ENCODE measurements at regions not wholly inside any gene's neighbourhood (a gene's known extent, or its start where the extent isn't known, plus 50 kb on each side); places are given as distances from the start of the nearest gene placed in this dataset.

DNA sequence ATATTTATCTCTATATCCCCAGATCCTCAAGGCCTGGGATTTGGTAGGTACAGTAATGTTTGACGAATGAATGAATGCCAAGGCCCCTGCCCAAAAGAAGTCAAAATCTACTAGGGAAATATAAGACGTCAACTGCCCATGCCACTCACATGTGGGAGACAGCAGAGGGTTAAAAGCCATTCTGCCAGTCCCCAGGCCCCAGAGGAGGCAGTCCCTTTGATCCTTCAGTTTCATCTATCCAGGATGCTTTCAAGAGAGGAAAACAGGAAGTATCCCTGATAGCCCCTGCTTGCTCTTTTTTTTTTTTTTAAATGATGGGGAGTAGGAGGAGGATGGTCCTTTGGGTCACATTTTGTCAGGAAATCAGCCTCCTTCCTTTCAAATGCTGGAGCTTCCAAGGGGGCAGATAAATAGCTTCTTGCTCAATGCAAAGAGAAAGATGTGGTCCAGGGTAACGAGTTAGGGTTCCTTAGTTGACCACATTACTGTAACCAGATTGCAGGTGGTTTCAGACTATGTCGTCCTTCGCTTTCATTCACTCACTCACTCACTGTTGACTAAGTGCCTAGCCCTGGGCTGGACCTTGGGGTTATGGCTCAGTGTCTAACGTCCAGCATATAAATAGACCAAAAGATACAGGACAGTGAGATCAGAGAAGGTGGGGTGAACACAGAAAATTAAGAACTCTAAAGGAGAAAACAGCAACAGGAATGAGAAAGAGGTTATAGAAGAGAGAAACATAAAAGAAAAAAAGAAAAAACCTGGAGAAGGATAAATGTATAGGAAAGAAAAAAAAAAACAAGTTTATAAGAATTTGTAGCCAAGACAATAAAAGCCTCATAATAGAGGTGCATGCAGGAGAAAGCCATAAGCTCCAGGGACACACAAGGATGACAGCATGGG is 64.6 kb upstream of the PIM1 start:
- DNase-seq (ENCODE audit: low read depth), result no peak

DNA sequence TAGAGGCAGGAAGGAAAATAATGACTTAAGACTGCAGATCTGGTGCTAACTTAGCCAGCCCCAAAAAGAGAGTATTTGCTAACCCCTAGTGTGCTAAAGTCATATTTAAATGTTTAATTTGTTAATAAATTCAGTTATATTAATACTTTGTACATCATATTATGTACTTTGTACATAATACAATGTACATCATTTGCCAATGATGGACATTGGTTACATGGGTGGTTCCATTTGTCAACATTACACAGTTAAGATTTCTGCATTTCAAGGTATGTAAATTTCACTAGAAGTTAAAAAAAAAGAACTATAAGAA is 63.9 kb upstream of the PIM1 start:
- DNase-seq (ENCODE audit: low read depth), result no peak

DNA sequence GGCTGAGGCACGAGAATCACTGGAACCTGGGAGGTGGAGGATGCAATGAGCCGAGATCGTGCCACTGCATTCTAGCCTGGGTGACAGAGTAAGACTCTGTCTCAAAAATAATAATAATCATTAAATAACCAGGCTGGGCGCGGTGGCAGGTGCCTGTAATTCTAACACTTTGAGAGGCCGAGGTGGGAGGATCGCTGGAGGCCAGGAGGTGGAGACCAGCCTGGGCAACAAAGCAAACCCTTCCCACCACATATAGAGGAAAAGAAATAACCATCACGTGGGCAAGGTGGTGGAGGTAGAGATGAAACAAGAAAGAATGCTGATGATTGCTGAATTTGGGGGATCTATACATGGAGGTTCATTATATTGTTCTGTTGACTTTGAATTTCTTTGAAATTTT is 63.4 kb upstream of the PIM1 start:
- DNase-seq (ENCODE audit: low read depth), result no peak

DNA sequence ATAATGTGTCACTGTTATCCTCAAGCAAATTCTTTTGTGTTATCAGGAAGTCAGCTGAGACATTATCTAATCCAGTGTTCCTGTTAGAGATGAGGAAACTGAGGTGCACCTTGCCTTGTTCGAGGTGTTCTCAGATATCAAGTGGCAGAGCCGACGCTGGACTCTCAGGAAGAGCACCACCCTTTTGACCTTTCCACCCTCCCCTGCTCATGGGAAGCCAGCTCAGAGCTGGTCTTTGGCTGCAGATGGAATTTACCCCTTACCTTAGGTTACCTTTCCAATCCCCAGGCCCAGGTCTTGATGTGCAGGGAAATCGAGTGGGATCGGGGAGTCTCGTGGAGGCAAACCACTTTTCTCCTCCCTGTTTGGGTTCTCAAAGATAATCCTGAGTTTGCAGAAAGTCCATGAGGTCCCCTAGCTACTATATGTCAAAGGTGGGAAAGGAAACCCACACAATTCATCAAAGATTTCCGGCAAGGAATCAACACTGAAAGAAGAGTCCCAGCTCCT is 62.9 kb upstream of the PIM1 start:
- no peak for DNase-seq (ENCODE audit: low read depth)

DNA sequence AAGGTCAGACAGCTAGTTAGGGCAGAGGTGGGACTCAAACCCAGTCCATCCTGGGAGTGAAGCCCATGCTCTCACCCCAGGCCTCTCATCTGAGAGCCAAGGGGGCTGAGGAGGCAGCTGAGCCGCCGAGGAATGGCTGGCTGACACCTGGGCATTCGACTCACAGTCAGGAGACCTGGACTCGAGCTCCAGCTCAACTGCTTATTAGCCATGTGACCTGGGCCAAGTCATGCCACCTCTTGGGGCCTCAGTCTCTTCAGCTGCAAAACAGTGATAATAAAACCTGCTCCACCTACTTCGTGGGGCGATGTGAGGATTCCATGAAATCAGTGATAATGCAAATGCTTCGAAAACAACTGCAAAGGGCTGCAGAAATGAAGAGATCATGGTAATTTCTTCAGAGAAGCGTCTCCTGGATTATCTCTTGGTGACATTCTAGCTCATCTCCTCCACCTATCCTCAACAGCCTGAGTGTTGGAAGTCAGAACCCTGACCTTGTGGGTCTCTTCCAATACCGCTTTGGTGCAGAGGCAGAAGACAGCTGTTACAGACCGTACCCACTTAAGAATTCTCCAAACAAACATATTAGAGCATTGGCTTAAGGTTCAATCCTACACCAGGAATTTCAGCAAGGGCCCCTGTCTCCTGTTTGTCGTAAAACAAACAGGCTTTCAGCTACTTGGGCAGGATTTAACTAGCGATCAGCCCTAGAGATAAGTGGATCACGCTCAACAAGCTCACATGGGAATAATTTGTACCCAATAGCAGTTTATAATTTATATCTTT is 60.0 kb upstream of the PIM1 start:
- no peak for DNase-seq (ENCODE audit: low read depth)

DNA sequence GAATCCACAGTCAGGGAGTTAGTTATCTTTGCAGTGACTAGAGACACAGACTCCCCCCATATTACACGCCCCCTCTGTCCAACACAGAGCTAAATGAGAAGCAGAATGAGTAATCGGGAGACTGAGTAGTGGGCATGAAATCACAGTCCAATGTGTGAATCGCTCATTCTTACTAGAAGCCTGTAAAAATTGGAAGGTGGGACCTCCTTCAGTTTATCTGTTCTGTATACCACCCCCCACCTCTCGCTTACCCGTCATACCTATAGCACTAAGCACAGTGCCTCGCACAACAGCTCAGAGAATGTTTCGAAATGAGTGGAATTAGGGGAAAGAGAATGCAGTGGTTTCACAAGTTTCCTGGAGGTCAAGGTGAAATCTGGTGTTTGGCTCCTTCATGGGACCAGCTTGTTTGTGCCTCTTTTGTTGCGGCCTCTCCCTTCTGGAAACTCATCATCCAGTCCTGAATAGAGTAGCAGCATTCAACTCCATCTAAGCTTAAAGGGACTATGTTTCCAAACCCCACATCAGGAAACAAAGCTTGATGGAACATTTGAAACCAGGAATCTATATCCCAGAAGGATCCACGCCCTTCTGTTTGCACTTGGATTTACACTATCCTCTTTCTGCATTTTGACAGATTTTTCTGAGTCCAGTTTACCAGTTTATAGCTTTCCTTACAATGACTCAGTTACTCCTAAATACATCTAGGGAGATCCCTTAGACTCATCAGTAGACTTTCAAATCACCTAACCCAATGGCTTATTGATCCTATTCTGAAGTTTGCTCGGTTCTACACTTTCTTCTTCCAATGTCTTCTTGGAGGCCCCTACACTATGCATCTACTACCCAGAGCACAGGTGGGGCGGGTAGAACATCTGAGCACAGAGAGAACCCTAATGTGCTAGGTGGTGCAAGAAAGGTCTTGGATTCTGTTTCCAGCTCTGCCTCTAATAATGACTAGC is 59.2 kb upstream of the PIM1 start:
- DNase-seq (ENCODE audit: low read depth), result no peak

DNA sequence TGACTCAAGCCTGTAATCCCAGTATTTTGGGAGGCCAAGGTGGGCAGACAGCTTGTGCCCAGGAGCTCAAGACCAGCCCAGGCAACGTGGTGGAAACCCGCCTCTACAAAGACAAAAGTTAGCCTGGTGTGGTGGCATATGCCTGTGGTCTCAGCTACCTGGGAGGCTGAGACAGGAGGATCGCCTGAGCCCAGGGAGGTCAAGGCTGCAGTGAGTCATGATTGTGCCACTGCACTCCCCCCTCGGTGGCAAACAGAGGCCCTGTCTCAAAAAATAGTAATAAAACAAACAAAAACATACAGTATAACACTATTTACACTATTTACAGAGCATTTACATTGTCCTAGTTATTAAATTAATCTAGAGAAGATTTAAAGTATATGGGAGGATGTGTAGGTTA is 56.0 kb upstream of the PIM1 start:
- no peak for DNase-seq (ENCODE audit: low read depth)

DNA sequence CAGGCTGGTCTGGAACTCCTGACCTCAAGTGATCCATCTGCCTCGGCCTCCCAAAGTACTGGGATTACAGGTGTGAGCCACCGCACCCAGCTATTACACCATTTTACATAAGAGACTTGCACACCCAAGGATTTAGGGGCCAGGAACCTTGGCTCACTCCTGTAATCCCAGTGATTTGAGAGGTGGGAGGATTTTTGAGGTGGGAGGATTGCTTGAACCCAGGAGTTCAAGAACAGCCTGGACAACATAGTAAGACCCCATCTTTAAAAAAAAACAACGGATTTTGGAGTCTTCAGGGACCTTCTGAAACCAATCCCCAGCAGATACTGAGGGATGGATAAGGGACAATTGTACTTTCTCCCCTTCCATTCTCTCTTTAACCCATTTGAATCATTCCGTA is 55.3 kb upstream of the PIM1 start:
- no peak for DNase-seq (ENCODE audit: low read depth)

DNA sequence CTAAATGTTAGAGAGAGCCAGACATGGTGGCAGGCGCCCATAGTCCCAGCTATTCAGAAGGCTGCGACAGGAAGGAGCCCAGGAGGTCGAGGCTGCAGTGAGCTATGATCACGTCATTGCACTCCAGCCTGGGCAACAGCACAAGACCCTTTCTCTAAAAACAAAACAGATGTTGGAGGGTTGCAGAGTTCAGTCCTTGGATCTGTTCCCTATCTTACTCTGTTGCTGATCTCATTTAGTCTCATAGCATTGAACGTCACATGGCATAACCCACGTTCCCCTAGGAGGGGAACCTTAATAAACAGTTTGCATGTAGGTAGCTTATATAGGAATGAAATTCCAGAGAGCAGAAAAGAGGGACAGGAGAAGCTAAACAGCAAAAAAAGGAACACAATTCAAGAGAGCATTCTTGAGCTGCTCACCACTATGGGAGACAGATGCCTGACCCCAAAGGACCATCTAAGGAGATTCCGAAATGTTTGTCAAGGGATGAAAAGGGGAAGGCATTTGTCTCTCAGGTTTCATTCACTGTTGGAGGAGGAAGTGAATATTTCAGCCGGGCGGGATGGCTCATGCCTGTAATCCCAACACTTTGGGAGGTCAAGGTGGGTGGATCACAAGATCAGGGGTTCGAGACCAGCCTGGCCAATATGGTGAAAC is 54.6 kb upstream of the PIM1 start:
- DNase-seq (ENCODE audit: low read depth), result no peak

DNA sequence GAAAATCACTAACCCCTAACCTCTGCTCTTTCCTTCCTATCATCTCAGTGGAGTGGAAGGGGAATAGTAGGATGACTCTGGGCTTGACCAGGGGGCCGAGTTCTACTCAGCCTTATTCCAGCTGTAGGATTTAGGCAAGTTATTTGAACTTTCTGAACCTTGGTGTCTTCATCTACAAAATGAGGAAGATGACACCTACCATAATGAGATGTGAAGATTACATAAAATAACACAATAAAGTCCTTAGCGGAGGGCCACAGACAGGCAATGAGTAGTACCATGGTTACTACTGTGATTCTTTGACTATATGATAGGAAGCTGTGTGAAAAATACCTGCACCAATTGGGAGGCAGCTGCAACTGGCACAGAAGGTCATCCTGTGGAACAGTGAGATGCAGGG is 53.6 kb upstream of the PIM1 start:
- DNase-seq (ENCODE audit: low read depth), result no peak

DNA sequence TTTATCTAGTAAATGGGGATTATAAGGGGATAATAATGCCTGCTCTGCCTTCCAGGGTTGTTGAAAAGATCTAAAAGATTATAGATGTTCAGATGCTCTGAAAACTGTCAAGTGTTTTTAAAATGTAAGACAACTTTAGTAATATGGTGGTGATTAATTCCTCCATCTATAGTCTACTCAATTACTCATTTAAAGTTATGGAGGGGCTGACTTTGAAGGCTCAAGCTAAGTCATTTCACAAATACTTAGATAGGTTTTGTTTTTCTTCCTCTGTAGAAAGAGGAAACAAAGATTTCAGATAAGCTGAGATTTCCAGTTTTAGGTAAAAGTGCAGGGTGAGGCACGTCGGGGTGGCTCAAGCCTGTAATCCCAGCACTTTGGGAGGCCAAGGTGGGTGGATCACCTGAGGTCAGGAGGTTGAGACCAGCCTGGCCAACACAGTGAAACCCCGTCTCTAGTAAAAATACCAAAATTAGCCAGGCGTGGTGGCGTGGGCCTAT is 50.5 kb upstream of the PIM1 start:
- DNase-seq (ENCODE audit: low read depth), result no peak
